Activated CD4-positive, alpha-beta memory T cell treated with anti-CD3 and anti-CD28 coated beads, Interleukin-2, amount 10 ng/mL, durations not matched to agents 7 days and 5 days (primary cell): ENCODE measurements at regions not wholly inside any gene's neighbourhood (a gene's known extent, or its start where the extent isn't known, plus 50 kb on each side); places are given as distances from the start of the nearest gene placed in this dataset.
"Not testable (repeated sequence)": the region's sequence is repeated elsewhere in the genome, so short reads cannot be mapped to it uniquely, and the experiment has no call there.

Experiments
- CTCF ChIA-PET: fragments of 350-600 bp; sonication (Branson Sonifier 250); formaldehyde crosslinking; loops from one replicate; lab custom pipeline; 2021; ENCODE audit warnings: antibody characterized with exemption, inconsistent platforms; lab: Charles Lee
- POLR2A ChIA-PET: fragments of 350-600 bp; sonication (Branson Sonifier 250); formaldehyde crosslinking; loops from one replicate; lab custom pipeline; 2021; ENCODE audit warnings: antibody characterized with exemption; lab: Charles Lee
- DNase-seq: peaks from one replicate; pipeline ENCODE4 v3.0.0-alpha.2; 2020
- H3K27ac Mint-ChIP-seq: one replicate; pipeline ENCODE4 v1.8.0; 2021; ENCODE audit warnings: mild to moderate bottlenecking, mixed read lengths
- H3K27me3 Mint-ChIP-seq: one replicate; pipeline ENCODE4 v1.8.0; 2021; ENCODE audit warnings: mixed read lengths
- H3K36me3 Mint-ChIP-seq: one replicate; pipeline ENCODE4 v1.8.0; 2021; ENCODE audit warnings: low read depth, mixed read lengths
- H3K4me1 Mint-ChIP-seq: one replicate; pipeline ENCODE4 v1.8.0; 2021; ENCODE audit warnings: mixed read lengths
- H3K4me3 Mint-ChIP-seq: one replicate; pipeline ENCODE4 v1.8.0; 2021; ENCODE audit warnings: mild to moderate bottlenecking, mixed read lengths
- H3K9me3 Mint-ChIP-seq: one replicate; pipeline ENCODE4 v1.8.0; 2021; ENCODE audit warnings: mixed read lengths

DNA sequence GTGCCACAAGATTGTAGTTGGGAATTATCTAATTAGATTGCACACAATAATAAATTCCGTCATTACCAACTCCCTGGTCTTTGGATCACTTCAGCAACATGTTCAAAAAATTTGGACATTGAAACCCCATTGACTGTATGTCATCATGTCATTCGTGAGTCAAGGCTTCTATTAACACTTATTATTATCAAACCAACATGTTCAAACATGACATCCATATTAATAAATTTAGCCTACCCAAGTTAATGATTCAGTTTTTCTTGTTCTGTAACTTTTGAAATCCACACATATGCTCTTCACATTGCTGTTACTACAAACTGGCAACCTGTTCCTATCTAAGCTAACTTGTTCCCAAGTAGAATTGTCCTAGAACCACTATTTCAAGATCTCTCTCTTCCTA lies 1142.7 kb upstream of the SLC39A10 start:
- H3K4me1 Mint-ChIP-seq = no peaks in the 10 kb centered on the region
- no peaks in the 10 kb centered on the region for H3K27me3 Mint-ChIP-seq
- ChIA-PET CTCF (no interaction called here), POLR2A (no interaction called here)
- no peaks in the 10 kb centered on the region for H3K36me3 Mint-ChIP-seq
- H3K27ac Mint-ChIP-seq = no peak overlapping the region
- no peak overlapping the region for H3K4me3 Mint-ChIP-seq
- DNase-seq = no peak
- H3K9me3 Mint-ChIP-seq = no peaks in the 10 kb centered on the region

DNA sequence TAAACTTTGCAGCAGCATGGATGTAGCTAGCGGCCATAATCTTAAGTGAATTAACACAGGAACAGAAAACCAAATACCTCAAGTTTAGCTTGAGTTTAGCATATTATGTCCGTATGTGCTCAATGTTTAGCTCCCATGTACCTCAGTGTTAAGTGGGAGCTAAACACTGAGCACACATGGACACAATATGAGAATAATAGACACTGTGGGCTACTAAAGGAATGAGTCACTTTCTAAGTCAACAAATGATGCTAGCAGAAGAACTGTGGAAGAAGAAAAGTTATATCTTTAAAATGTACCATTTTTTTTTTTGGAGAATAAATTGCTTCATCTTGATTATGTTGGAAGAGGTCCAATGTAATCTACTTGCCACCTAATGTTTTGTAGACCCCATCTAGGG lies 1146.0 kb upstream of the SLC39A10 start:
- H3K4me1 Mint-ChIP-seq, POLR2A ChIA-PET, H3K9me3 Mint-ChIP-seq, H3K27me3 Mint-ChIP-seq, CTCF ChIA-PET, H3K36me3 Mint-ChIP-seq, H3K4me3 Mint-ChIP-seq, DNase-seq, H3K27ac Mint-ChIP-seq: not testable (repeated sequence)

DNA sequence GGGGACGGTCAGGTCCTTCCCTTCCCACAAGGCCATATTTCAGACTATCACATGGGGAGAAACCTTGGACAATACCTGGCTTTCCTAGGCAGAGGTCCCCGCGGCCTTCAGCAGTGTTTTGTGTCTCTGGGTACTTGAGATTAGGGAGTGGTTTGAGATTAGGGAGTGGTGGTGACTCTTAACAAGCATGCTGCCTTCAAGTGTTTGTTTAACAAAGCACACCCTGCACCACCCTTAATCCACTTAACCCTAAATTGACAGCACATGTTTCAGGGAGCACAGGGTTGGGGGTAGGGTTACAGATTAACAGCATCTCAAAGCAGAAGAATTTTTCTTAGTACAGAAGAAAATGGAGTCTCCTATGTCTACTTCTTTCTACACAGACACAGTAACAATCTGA lies 1152.2 kb upstream of the SLC39A10 start:
- H3K27ac Mint-ChIP-seq, H3K27me3 Mint-ChIP-seq, H3K4me1 Mint-ChIP-seq, DNase-seq, H3K4me3 Mint-ChIP-seq, H3K36me3 Mint-ChIP-seq, POLR2A ChIA-PET, CTCF ChIA-PET, H3K9me3 Mint-ChIP-seq: not testable (repeated sequence)

DNA sequence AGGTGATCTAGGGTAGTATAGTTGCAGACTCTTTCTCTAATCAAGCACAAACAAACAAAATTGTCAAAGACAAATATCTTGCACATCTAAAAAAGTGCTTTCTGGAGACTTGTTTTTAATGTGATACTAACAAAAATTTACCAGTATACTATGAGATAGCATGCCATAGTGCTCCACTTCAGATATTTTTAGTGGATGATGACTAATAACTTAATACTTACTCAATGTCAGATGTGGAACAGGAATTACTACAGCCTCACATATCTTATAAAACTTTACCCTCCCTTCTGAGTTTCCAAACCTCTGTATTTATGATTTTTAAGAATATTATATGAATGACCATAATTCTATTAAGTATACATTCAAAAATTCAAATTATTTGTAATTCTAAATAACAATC lies 1162.0 kb upstream of the SLC39A10 start:
- no peaks in the 10 kb centered on the region for H3K27me3 Mint-ChIP-seq
- DNase-seq = no peak
- no peak overlapping the region for H3K27ac Mint-ChIP-seq
- no peaks in the 10 kb centered on the region for H3K36me3 Mint-ChIP-seq
- H3K9me3 Mint-ChIP-seq = no peaks in the 10 kb centered on the region
- ChIA-PET POLR2A (no interaction called here), CTCF (no interaction called here)
- no peak overlapping the region for H3K4me3 Mint-ChIP-seq
- H3K4me1 Mint-ChIP-seq = no peaks in the 10 kb centered on the region

DNA sequence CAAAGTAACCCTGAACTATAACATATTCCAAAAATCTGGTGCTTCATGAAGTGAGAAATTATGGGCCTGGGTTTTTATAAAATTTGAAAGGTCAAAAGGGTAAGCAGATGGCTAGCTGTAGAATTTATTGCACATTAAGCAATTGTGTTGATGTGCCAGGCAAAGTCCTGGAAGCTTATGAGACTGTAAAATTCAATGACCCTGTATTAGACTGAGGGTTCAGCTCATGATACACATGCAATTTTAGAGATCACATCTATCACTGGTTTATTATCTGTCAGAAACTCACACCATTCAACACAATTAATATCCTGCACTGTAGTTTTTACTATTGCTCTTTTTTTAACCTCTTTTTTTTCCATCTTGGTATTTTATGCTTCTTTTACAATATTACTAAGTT lies 1162.6 kb upstream of the SLC39A10 start:
- ChIA-PET POLR2A (no interaction called here), CTCF (no interaction called here)
- Mint-ChIP-seq H3K4me1 (no peaks in the 10 kb centered on the region), H3K4me3 (no peak overlapping the region), H3K27ac (no peak overlapping the region), H3K9me3 (no peaks in the 10 kb centered on the region), H3K27me3 (no peaks in the 10 kb centered on the region), H3K36me3 (no peaks in the 10 kb centered on the region)
- DNase-seq = no peak

DNA sequence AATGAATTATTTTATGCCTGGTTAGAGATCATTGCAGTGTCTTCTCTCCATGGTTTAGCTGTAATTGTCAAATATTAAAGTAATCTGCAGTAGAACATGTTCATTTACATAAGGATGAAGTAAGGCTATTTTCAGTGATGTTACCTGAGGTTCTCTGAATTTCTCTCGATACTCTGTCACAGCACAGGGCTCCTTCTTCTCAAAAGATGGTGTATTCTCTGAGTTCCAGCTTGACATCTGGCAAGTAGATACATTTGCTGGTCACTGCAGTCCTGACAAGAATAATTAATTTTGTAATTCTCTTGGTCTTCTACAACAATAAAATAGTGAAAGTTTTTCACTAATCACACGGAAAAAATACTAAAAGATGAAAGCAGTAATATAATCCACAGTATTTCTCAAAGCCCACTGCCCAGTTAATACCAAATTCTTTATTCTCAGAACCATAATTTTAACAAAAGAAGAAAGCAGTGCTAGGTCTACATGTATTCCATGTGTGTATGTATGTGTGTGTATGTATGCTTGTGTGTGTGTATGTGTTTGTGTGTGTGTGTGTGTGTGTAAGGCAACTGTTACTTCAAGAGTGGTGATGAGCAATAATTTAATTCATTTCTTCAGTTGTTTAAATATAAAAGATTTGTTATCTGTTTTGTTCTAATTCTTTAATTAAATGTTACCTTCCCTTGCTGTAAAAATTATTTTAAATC lies 1165.5 kb upstream of the SLC39A10 start:
- H3K4me1 Mint-ChIP-seq = no peaks in the 10 kb centered on the region
- no peaks in the 10 kb centered on the region for H3K27me3 Mint-ChIP-seq
- H3K9me3 Mint-ChIP-seq = no peaks in the 10 kb centered on the region
- ChIA-PET CTCF (no interaction called here), POLR2A (no interaction called here)
- H3K27ac Mint-ChIP-seq = no peak overlapping the region
- no peak overlapping the region for H3K4me3 Mint-ChIP-seq
- H3K36me3 Mint-ChIP-seq = no peaks in the 10 kb centered on the region
- no peak for DNase-seq

DNA sequence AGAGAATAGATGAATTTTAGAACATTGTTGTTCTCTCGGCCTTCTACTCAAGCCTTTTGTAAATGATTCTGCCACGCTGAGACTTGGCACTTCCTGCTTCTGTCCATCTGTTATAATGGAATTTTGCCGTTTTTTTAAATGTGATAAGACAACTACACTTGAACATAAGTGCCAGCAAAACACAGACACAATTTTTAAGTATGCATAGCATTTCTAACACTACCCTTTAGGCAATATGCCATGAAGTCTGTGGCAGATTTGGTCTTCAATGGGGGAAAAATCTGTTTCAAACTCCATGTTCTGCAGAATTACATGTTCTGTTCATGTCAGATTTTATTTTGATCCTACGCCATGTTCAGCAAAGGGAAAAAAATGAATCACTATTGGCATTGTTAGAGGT lies 1170.7 kb upstream of the SLC39A10 start:
- H3K36me3 Mint-ChIP-seq = no peaks in the 10 kb centered on the region
- ChIA-PET POLR2A (no interaction called here), CTCF (no interaction called here)
- no peak for DNase-seq
- H3K4me1 Mint-ChIP-seq = no peaks in the 10 kb centered on the region
- H3K27me3 Mint-ChIP-seq = no peaks in the 10 kb centered on the region
- no peaks in the 10 kb centered on the region for H3K9me3 Mint-ChIP-seq
- H3K27ac Mint-ChIP-seq = no peak overlapping the region
- H3K4me3 Mint-ChIP-seq = no peak overlapping the region

DNA sequence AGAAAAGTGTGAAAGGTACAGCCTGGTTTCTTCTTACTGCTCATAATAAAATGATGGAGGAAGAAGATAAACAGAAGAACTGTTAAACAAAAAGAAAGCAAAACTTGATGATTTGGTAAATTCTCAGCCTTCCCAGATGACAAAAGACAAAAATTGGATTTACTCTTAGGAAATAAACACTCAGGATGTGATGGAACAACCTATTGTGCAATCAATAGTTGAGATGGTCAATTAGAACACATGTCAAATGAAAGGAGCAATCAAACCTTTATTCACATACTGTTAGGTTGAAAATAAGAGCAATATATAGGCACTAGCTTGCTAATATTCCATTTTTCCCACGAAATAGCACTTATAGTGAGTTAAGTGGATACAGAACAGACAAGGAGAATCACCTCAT lies 1174.0 kb upstream of the SLC39A10 start:
- Mint-ChIP-seq H3K36me3 (no peaks in the 10 kb centered on the region), H3K27me3 (no peaks in the 10 kb centered on the region), H3K9me3 (no peaks in the 10 kb centered on the region), H3K4me3 (no peak overlapping the region), H3K4me1 (no peaks in the 10 kb centered on the region), H3K27ac (no peak overlapping the region)
- CTCF ChIA-PET = no interaction called here
- DNase-seq = no peak
- POLR2A ChIA-PET = no interaction called here

DNA sequence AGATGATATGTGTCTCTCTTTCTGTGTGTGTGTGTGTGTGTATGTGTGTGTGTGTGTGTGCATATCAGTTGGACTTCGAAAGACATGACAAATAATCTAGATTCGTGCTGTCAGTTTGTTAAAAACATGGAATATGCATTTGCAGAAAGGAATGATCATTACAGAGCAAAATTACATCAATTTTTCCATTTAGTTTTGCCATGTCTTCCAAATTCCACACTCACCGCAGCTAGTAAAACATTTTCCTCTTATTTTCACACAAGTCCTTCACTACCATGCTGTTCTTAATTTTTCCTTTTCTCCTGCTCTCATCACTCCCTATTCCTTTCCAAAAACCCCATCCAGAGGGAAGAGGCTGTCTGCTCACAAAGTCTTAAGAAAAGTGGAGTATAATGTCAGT lies 1191.4 kb upstream of the SLC39A10 start:
- Mint-ChIP-seq H3K36me3 (no peaks in the 10 kb centered on the region), H3K4me1 (no peaks in the 10 kb centered on the region), H3K27me3 (no peaks in the 10 kb centered on the region), H3K27ac (no peak overlapping the region), H3K9me3 (no peaks in the 10 kb centered on the region), H3K4me3 (no peak overlapping the region)
- ChIA-PET POLR2A (no interaction called here), CTCF (no interaction called here)
- DNase-seq = no peak

DNA sequence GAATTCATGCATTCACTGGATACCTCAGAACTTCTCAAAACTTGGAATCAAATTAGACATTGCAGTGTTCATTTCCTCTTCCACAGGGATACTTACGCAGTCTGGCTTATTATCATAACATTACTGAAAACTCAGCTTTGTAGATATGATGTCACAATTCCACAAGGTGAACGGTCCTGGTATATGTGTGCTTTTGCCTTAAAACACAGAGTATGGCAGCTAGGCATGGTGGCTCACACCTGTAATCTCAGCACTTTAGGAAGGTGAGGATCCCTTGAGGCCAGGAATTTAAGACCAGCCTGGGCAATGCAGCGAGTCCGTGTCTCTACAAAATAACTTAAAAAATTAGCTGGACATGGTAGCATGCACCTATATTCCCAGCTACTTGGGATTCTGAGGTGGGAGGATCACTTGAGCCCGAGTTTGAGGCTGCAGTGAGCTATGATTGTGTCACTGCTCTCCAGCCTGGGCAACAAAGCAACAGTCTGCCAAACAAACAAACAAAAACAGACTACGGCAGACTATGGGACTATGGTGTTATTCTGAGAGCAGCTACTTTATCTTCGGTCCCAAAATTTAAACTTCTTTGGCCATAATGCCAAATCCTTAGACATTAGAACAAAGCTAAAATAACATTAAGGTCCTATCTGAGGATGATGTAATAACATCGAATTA lies 1191.9 kb upstream of the SLC39A10 start:
- ChIA-PET POLR2A (no interaction called here), CTCF (no interaction called here)
- H3K9me3 Mint-ChIP-seq = no peaks in the 10 kb centered on the region
- no peaks in the 10 kb centered on the region for H3K36me3 Mint-ChIP-seq
- H3K4me3 Mint-ChIP-seq = no peak overlapping the region
- no peaks in the 10 kb centered on the region for H3K27me3 Mint-ChIP-seq
- H3K4me1 Mint-ChIP-seq = no peaks in the 10 kb centered on the region
- no peak overlapping the region for H3K27ac Mint-ChIP-seq
- DNase-seq = peak; percentile 17

DNA sequence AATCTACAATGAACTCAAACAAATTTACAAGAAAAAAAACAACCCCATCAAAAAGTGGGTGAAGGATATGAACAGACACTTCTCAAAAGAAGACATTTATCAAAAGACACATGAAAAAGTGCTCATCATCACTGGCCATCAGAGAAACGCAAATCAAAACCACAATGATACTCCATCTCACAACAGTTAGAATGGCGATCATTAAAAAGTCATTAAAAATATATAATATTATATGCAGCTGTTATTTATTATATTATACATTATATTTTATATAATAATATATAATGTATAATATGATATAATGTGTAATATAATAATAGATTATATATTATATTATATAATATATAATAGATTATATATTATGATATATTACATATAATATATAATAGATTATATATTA lies 1194.1 kb upstream of the SLC39A10 start:
- CTCF ChIA-PET, H3K36me3 Mint-ChIP-seq, H3K27ac Mint-ChIP-seq, POLR2A ChIA-PET, H3K4me1 Mint-ChIP-seq, H3K27me3 Mint-ChIP-seq, DNase-seq, H3K9me3 Mint-ChIP-seq, H3K4me3 Mint-ChIP-seq: not testable (repeated sequence)

DNA sequence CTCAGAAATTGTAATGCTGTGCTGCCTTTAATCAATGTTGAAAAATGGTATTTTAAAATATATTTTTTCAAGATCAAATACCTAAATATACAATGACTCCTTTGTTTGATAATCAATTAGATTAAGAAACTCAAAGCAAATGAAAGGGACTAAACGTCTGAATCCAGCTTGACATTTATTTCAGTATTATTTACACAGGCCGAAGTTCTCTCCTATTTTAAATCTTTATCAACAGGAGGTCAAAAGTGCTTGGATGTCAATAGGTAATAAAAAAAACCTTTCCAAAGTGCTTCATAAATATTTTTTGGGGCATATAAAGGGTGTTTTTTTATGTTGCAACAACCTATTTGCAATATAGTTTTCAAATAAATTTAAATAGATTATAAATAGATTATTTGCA lies 1201.7 kb upstream of the SLC39A10 start:
- POLR2A ChIA-PET = no interaction called here
- no peak overlapping the region for H3K4me3 Mint-ChIP-seq
- DNase-seq = no peak
- H3K4me1 Mint-ChIP-seq = no peaks in the 10 kb centered on the region
- no peak overlapping the region for H3K27ac Mint-ChIP-seq
- CTCF ChIA-PET = no interaction called here
- H3K27me3 Mint-ChIP-seq = no peaks in the 10 kb centered on the region
- no peaks in the 10 kb centered on the region for H3K36me3 Mint-ChIP-seq
- no peaks in the 10 kb centered on the region for H3K9me3 Mint-ChIP-seq

DNA sequence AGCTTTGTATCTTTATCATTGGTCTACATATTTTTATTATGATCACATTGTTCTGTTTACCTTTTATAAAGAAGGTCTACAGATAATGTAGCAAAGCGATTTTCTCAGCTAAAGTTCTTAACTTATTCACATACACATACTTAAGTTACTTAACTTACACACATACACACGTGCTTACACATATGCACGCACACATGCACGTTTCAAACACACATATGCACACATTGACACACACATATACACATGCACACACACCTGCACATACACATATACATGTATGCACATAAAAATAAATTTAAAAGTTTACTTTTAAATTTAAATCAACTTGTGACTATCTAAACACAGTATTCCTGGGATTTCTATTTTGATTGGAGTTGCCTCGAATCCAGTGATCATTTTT lies 1204.5 kb upstream of the SLC39A10 start:
- H3K9me3 Mint-ChIP-seq = no peaks in the 10 kb centered on the region
- no peak for DNase-seq
- no peak overlapping the region for H3K27ac Mint-ChIP-seq
- POLR2A ChIA-PET = no interaction called here
- no peaks in the 10 kb centered on the region for H3K4me1 Mint-ChIP-seq
- CTCF ChIA-PET = no interaction called here
- no peaks in the 10 kb centered on the region for H3K27me3 Mint-ChIP-seq
- no peak overlapping the region for H3K4me3 Mint-ChIP-seq
- no peaks in the 10 kb centered on the region for H3K36me3 Mint-ChIP-seq

DNA sequence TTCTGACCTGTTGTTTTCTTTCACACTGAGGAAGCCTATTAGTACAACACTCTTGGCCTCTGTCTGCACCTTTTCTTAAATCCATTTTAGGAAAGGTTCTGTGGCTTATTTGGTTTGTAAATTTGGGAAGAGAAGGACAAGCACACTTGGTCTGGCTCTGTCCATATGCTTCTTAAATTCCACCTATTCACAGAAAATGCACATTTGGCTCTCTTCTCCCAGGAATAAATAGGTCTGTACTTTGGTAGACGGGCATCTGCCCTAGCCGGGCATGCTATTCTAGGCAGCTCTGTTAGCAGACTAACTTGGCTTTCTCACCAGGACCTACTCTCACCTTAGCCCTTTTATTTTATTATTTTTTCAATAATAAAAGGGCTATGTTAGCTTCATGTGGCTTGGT lies 1211.8 kb upstream of the SLC39A10 start:
- Mint-ChIP-seq H3K36me3 (no peaks in the 10 kb centered on the region), H3K4me1 (no peaks in the 10 kb centered on the region), H3K4me3 (no peak overlapping the region), H3K9me3 (no peaks in the 10 kb centered on the region), H3K27me3 (no peaks in the 10 kb centered on the region), H3K27ac (no peak overlapping the region)
- ChIA-PET POLR2A (no interaction called here), CTCF (no interaction called here)
- no peak for DNase-seq
